NT2/D1 (cell line): ENCODE measurements at regions not wholly inside any gene's neighbourhood (a gene's known extent, or its start where the extent isn't known, plus 50 kb on each side); places are given as distances from the start of the nearest gene placed in this dataset.

ENCODE experiments used
- SUZ12 ChIP-seq: IDR thresholded peaks from 2 replicates; pipeline ENCODE4 v1.6.1; 2011; ENCODE audit not compliant: insufficient read length, insufficient read depth; ENCODE audit errors: extremely low read depth
- YY1 ChIP-seq: IDR thresholded peaks from 2 replicates; pipeline ENCODE4 v1.6.1; 2011; ENCODE audit not compliant: insufficient read length, insufficient read depth
- ZNF274 ChIP-seq: IDR thresholded peaks from 2 replicates; pipeline ENCODE4 v1.6.1; 2011; ENCODE audit warnings: mild to moderate bottlenecking, low read depth, low read length

DNA sequence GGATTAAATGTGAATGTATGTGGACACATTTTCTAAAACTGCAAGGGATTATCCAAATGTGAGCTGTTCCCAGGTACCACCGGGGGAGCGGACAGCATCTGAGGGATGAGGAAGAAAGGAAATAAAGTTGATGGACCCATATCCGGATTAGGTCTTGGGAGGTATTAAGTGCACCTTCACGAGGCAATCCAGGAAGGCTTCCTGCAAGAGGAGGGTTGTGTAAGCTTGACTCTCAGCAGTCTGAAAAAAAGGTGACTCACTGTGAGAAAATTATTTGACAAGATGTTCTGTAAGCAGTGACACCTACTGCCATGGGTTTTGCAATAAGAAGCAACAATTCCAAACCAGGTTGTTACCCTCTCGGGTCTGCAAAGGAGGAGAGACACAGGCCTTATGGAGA is 55.0 kb upstream of the LRFN2 start:
- TF ChIP-seq ZNF274: no peak
- no peak for TF ChIP-seq SUZ12
- no peak for TF ChIP-seq YY1
